SK-N-SH treated with all-trans-retinoic acid at 6 μM for 48 hours (cell line): ENCODE measurements at regions not wholly inside any gene's neighbourhood (a gene's known extent, or its start where the extent isn't known, plus 50 kb on each side); places are given as distances from the start of the nearest gene placed in this dataset.

Source experiments
- ARNTL ChIP-seq: fragments of 450-650 bp; formaldehyde crosslinking; IDR thresholded peaks from 2 replicates; pipeline ENCODE4 v1.5.0; 2020; ENCODE audit warnings: low read depth, mild to moderate bottlenecking, moderate library complexity, borderline replicate concordance
- OSR1 ChIP-seq: fragments of 250-450 bp; sonication (Bioruptor Pico); IDR thresholded peaks from 2 replicates; pipeline ENCODE4 v1.8.0; 2022; ENCODE audit warnings: moderate library complexity, mild to moderate bottlenecking, inconsistent platforms
- ZC3H10 ChIP-seq: fragments of 250-450 bp; sonication (Bioruptor Pico); IDR thresholded peaks from 2 replicates; pipeline ENCODE4 v1.5.1; 2021; ENCODE audit warnings: mild to moderate bottlenecking, moderate library complexity
- ZNF8 ChIP-seq: fragments of 450-650 bp; formaldehyde crosslinking; IDR thresholded peaks from 2 replicates; pipeline ENCODE4 v1.5.0; 2020; ENCODE audit warnings: mild to moderate bottlenecking, moderate library complexity
- TF ChIP-seq, protein P1 (sequence below): fragments of 250-450 bp; sonication (Bioruptor Pico); IDR thresholded peaks from 2 replicates; pipeline ENCODE4 v1.8.0; 2020; ENCODE audit warnings: mild to moderate bottlenecking, moderate library complexity, borderline replicate concordance
- TF ChIP-seq, protein P2 (sequence below): fragments of 250-450 bp; sonication (Bioruptor Pico); IDR thresholded peaks from 2 replicates; pipeline ENCODE4 v1.5.0; 2020; ENCODE audit warnings: mild to moderate bottlenecking, moderate library complexity

DNA sequence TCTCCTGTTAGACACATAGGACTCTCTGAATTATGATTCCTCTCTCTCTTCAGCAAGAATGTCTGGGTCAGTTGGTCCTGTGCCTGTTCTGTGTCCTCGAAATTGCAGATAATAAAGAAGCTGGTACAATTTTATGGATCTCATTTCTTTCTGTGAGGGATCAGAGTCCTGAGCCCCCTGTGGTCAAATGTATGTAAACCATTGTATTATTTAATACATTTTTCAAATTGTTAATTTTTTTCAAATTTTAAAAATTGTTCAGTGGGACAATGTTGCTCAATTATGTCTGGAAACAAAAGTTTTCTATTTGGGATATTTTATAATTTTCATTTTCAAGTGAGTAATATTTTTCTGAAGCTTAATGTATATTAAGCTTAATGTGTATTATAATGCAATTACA, 513.5 kb downstream of the CCER1 start:
- TF ChIP-seq ZC3H10 (CRISPR knock-in tag) (no peak), ARNTL (CRISPR knock-in tag) (no peak), ZNF8 (CRISPR knock-in tag) (no peak), OSR1 (CRISPR knock-in tag) (no peak)
- TF ChIP-seq, protein P1, sequence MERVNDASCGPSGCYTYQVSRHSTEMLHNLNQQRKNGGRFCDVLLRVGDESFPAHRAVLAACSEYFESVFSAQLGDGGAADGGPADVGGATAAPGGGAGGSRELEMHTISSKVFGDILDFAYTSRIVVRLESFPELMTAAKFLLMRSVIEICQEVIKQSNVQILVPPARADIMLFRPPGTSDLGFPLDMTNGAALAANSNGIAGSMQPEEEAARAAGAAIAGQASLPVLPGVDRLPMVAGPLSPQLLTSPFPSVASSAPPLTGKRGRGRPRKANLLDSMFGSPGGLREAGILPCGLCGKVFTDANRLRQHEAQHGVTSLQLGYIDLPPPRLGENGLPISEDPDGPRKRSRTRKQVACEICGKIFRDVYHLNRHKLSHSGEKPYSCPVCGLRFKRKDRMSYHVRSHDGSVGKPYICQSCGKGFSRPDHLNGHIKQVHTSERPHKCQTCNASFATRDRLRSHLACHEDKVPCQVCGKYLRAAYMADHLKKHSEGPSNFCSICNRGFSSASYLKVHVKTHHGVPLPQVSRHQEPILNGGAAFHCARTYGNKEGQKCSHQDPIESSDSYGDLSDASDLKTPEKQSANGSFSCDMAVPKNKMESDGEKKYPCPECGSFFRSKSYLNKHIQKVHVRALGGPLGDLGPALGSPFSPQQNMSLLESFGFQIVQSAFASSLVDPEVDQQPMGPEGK (CRISPR knock-in tag), result no peak
- TF ChIP-seq, protein P2, sequence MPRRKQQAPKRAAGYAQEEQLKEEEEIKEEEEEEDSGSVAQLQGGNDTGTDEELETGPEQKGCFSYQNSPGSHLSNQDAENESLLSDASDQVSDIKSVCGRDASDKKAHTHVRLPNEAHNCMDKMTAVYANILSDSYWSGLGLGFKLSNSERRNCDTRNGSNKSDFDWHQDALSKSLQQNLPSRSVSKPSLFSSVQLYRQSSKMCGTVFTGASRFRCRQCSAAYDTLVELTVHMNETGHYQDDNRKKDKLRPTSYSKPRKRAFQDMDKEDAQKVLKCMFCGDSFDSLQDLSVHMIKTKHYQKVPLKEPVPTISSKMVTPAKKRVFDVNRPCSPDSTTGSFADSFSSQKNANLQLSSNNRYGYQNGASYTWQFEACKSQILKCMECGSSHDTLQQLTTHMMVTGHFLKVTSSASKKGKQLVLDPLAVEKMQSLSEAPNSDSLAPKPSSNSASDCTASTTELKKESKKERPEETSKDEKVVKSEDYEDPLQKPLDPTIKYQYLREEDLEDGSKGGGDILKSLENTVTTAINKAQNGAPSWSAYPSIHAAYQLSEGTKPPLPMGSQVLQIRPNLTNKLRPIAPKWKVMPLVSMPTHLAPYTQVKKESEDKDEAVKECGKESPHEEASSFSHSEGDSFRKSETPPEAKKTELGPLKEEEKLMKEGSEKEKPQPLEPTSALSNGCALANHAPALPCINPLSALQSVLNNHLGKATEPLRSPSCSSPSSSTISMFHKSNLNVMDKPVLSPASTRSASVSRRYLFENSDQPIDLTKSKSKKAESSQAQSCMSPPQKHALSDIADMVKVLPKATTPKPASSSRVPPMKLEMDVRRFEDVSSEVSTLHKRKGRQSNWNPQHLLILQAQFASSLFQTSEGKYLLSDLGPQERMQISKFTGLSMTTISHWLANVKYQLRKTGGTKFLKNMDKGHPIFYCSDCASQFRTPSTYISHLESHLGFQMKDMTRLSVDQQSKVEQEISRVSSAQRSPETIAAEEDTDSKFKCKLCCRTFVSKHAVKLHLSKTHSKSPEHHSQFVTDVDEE (CRISPR knock-in tag), result no peak
